ENCODE measurements at regions not wholly inside any gene's neighbourhood (a gene's known extent, or its start where the extent isn't known, plus 50 kb on each side); places are given as distances from the start of the nearest gene placed in this dataset.

DNA sequence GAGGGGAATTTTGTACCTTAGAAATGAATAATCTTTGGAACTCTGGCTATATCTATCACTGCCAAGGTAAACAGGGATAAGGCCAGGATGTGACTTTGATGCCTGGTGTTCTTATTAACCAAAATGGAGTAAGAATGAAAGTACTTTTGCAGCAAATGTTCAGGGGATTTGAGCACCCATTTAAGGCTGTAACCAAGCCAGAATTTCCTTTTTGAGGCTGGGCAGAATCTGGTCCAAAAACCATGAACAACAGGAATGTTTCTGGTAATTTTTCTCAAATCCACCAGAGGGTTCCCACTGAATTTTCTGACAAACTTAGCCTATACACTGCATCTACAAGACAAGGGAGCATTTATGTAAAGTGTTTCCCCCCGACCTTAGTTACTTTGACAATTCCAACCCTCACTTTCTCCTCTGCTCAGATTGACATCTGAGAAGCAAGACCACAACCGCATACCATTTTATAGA is 120.6 kb downstream of the BAMBI start:
- DNase-seq (ENCODE audit: insufficient read length, low spot score) (no peak), FAIRE-seq (no peak)
- no peak for TF ChIP-seq POLR2A (IDR thresholded peaks at IDR 0.05; ENCODE audit: low read depth, low read length)

- no peak for FAIRE-seq
- DNase-seq (ENCODE audit: insufficient read length, low spot score), result no peak
These were observed 121.2 kb downstream of the BAMBI start for GRCh38 chr10:28798428-28798955.

GRCh38 chr10:28798964-28799363 is 121.6 kb downstream of the BAMBI start:
- no peak for TF ChIP-seq POLR2A (IDR thresholded peaks at IDR 0.05; ENCODE audit: low read depth, low read length)
- FAIRE-seq, result no peak
- no peak for DNase-seq (ENCODE audit: insufficient read length, low spot score)

More at GRCh38 chr10:28798428-28798955, 121.2 kb downstream of the BAMBI start:
- no peak for TF ChIP-seq POLR2A (IDR thresholded peaks at IDR 0.05; ENCODE audit: low read depth, low read length)

- FAIRE-seq, result no peak
- no peak for DNase-seq (ENCODE audit: insufficient read length, low spot score)
- TF ChIP-seq POLR2A (IDR thresholded peaks at IDR 0.05; ENCODE audit: low read depth, low read length), result no peak
These were observed 122.8 kb downstream of the BAMBI start for GRCh38 chr10:28800144-28800543.

- FAIRE-seq, result no peak
These were observed 123.9 kb downstream of the BAMBI start for GRCh38 chr10:28801247-28801646.

GRCh38 chr10:28801869-28802268 is 124.5 kb downstream of the BAMBI start:
- DNase-seq (ENCODE audit: insufficient read length, low spot score) (no peak), FAIRE-seq (no peak)
- TF ChIP-seq POLR2A (IDR thresholded peaks at IDR 0.05; ENCODE audit: low read depth, low read length), result no peak

More at GRCh38 chr10:28801247-28801646, 123.9 kb downstream of the BAMBI start:
- DNase-seq (ENCODE audit: insufficient read length, low spot score), result no peak
- TF ChIP-seq POLR2A (IDR thresholded peaks at IDR 0.05; ENCODE audit: low read depth, low read length), result no peak

DNA sequence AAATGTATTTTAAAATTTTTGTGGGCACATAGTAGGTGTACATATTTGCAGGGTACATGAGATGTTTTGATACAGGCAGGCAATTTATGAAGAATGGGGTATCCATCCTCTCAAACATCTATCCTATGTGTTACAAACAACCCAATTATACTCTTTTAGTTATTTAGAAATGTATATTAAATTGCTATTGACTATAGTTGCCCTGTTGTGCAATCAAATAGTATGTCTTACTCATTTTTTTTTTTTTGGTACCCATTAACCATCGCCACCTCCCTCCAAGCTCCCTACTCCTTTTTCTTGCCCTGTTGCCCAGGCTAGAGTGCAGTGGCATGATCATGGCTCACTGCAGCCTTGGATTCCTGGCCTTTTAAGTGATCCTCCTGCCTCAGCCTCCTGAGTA is 128.1 kb downstream of the BAMBI start:
- FAIRE-seq, result no peak
- DNase-seq (ENCODE audit: insufficient read length, low spot score), result no peak
- TF ChIP-seq POLR2A (IDR thresholded peaks at IDR 0.05; ENCODE audit: low read depth, low read length), result no peak

DNA sequence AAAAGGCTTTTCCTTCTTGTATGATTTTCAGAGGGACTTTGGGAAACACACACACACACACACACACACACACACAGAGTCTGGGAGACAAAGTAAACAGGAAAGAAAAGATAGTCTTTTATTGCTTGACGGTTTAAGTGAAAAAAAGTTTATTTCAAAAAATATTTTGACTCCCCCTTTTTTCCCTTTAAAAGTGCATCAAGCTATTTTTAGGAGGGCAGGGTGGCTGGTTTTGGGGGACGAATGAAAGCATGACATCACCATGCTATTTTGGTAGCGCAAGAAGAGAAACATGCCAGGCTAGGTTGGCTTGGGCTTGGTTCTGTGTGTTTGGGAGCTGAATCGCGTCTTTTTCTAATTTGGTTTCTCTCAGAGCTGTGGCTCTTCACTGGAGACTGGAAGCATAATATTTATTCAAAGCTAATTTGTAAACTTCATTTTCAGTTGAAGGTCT is 129.2 kb downstream of the BAMBI start:
- DNase-seq (ENCODE audit: insufficient read length, low spot score), result no peak
- no peak for TF ChIP-seq POLR2A (IDR thresholded peaks at IDR 0.05; ENCODE audit: low read depth, low read length)
- FAIRE-seq, result no peak

DNA sequence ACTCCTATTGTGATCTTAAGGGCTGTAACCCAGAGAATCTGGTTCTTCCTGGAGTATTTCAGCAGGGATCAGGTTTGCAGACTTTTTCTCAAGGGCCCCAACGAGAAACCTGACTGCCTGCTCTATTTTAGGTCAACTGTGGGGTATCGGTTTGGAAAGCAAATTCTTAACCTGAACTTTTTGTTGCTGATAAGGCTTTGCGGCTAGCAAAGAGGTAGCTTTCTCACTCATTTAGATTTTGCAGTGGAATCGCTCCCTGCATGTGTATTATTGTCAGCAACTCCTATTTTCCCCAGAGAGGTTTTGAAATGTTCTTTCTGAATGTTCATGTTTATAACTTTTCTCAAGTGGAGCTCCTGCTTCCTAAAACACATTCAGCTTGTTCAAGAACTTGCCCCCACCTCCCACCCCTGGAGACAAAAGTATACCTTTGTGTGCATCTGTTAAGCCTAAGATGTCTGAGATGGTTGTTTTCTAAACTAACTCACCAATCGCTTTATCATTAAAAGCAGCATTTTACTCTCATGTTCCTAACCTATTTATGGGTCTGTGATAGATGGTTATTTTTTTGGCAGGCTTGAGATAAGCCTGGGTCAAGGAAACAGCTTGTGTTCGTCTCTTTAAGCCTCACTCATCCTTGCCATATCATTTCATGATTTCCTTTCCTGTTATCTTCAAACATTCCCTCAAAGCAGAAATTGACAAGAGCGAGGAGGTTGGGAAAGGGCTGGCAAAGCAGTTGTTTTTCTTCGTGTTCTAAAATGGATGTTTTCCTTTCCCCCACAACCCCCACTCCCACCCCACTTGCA is 129.8 kb downstream of the BAMBI start:
- no peak for FAIRE-seq
- DNase-seq (ENCODE audit: insufficient read length, low spot score), result no peak
- no peak for TF ChIP-seq POLR2A (IDR thresholded peaks at IDR 0.05; ENCODE audit: low read depth, low read length)

GRCh38 chr10:28807760-28808613 is 130.7 kb downstream of the BAMBI start:
- no peak for TF ChIP-seq POLR2A (IDR thresholded peaks at IDR 0.05; ENCODE audit: low read depth, low read length)
- DNase-seq (ENCODE audit: insufficient read length, low spot score) (no peak), FAIRE-seq (no peak)

DNA sequence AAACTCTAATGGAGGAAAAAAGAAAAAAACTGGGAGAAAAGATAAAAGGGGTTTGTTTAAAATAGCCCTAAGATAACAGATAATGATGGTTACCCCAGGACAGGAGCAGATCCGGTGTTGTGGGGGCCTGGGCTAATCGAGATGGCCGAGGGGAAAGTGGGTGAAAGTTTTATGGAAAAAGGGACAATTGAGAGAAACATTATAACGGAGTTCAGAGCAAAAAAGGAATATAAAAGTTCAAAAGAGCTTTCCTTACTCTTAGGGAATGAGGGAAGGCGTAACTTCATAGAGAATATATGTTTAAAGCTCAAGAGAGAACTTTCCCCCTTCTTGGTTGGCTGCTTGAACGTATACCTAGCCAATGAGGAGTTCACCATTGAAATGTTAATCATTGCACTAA is 131.4 kb downstream of the BAMBI start:
- no peak for FAIRE-seq
- TF ChIP-seq POLR2A (IDR thresholded peaks at IDR 0.05; ENCODE audit: low read depth, low read length), result no peak
- DNase-seq (ENCODE audit: insufficient read length, low spot score), result no peak

GRCh38 chr10:28810057-28810870 is 132.9 kb downstream of the BAMBI start:
- DNase-seq (ENCODE audit: insufficient read length, low spot score), result no peak
- no peak for FAIRE-seq
- TF ChIP-seq POLR2A (IDR thresholded peaks at IDR 0.05; ENCODE audit: low read depth, low read length), result no peak

- DNase-seq (ENCODE audit: insufficient read length, low spot score) (no peak), FAIRE-seq (no peak)
- no peak for TF ChIP-seq POLR2A (IDR thresholded peaks at IDR 0.05; ENCODE audit: low read depth, low read length)
These were observed 134.5 kb downstream of the BAMBI start for GRCh38 chr10:28811639-28812349.

All from H54 (cell line).